ENCODE measurements at regions not wholly inside any gene's neighbourhood (a gene's known extent, or its start where the extent isn't known, plus 50 kb on each side); places are given as distances from the start of the nearest gene placed in this dataset.

GRCh38 chr14:38860530-38860929, 242.5 kb downstream of the SEC23A start:
- TF ChIP-seq EZH2 (IDR thresholded peaks at IDR 0.05; ENCODE audit: insufficient read depth, poor library complexity, severe bottlenecking) (no peak), EZH2phosphoT487 (IDR thresholded peaks at IDR 0.05; ENCODE audit: insufficient read depth, low read depth) (no peak)

Measured in GM23248 (cell line).